ENCODE measurements at regions not wholly inside any gene's neighbourhood (a gene's known extent, or its start where the extent isn't known, plus 50 kb on each side); places are given as distances from the start of the nearest gene placed in this dataset.

GRCh38 chr13:57253551-57253950 is 86.6 kb downstream of the PRR20E start (continued):
- TF ChIP-seq ZNF462 (CRISPR knock-in tag; IDR thresholded peaks at IDR 0.05) = no peak

GRCh38 chr13:57264965-57265364 is 98.0 kb downstream of the PRR20E start:
- Histone ChIP-seq H3K27ac (ENCODE audit: low read depth) (no peak overlapping the region), H3K27me3 (ENCODE audit: insufficient read depth) (no peaks in the 10 kb centered on the region), H3K4me2 (no peak overlapping the region), H2AFZ (no peak overlapping the region), H3K4me1 (ENCODE audit: insufficient read depth) (no peaks in the 10 kb centered on the region), H3K4me3 (no peak overlapping the region), H3K79me2 (replicated peaks; ENCODE audit: insufficient read depth) (no peaks in the 10 kb centered on the region), H3K9me2 (ENCODE audit: insufficient read depth) (no peaks in the 10 kb centered on the region), H4K20me1 (replicated peaks; ENCODE audit: insufficient read depth) (no peaks in the 10 kb centered on the region), H3F3A (replicated peaks; ENCODE audit: low read depth) (no peaks in the 10 kb centered on the region), H3K36me3 (ENCODE audit: insufficient read depth) (no peaks in the 10 kb centered on the region)
- H3K36me3 Mint-ChIP-seq (ENCODE audit: low read depth) = no peaks in the 10 kb centered on the region
- no peaks in the 10 kb centered on the region for H3K4me1 Mint-ChIP-seq
- H3K27me3 Mint-ChIP-seq (ENCODE audit: insufficient read depth, low read depth, poor library complexity) = peaks cover 1% of the 10 kb centered on the region
- no peak for DNase-seq (ENCODE audit: low spot score)
- ATAC-seq = no peak
- H3K4me3 Mint-ChIP-seq = no peak overlapping the region
- no peak overlapping the region for H3K27ac Mint-ChIP-seq
- TF ChIP-seq NANOG (IDR thresholded peaks at IDR 0.05; ENCODE audit: borderline replicate concordance) = no peak
- peak; percentile 63 for TF ChIP-seq REST (IDR thresholded peaks at IDR 0.05; ENCODE audit: unreplicated experiment)
- no peak for TF ChIP-seq JUNB (IDR thresholded peaks at IDR 0.05; ENCODE audit: unreplicated experiment)
- TF ChIP-seq EZH2phosphoT487 (IDR thresholded peaks at IDR 0.05; ENCODE audit: unreplicated experiment) = no peak
- H3K9me3 Mint-ChIP-seq = peaks cover 7% of the 10 kb centered on the region; the same call in 1 of the 3 replicates

Measured in GM23338 (cell line).